Fibroblast of villous mesenchyme (primary cell): ENCODE measurements at regions not wholly inside any gene's neighbourhood (a gene's known extent, or its start where the extent isn't known, plus 50 kb on each side); places are given as distances from the start of the nearest gene placed in this dataset.

Experiments used
- DNase-seq: peaks from one replicate; pipeline ENCODE4 v3.0.0-alpha.2; 2010; ENCODE audit warnings: low read depth
- H3K4me3 ChIP-seq: 2 replicates; pipeline ENCODE4 v1.5.1; 2011; ENCODE audit warnings: low read depth, mild to moderate bottlenecking, low read length
- TF ChIP-seq, protein P1 (sequence below): IDR thresholded peaks from 2 replicates; pipeline ENCODE4 v1.5.1; 2012; ENCODE audit warnings: low read depth, mild to moderate bottlenecking, low read length; ENCODE audit not compliant: insufficient read depth

DNA sequence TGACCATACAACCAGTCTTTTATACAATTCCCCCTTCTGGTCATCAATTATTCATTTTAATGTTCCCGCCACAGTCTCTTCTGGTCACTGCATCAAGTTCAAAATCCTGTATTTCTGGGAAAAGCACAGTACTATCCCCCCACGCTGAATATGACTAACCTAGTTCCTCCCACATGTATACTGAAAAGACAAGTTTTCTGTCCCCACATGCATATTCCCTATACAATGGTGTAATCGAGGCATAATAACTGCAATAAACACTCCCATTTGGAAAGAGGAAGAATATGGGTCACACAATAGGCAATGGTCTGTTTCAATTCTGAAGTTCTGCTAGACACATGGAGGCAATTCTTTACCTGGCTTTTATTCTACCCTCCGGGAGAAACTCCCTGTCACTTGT, 344.9 kb downstream of the EFNA5 start:
- TF ChIP-seq, protein P1, sequence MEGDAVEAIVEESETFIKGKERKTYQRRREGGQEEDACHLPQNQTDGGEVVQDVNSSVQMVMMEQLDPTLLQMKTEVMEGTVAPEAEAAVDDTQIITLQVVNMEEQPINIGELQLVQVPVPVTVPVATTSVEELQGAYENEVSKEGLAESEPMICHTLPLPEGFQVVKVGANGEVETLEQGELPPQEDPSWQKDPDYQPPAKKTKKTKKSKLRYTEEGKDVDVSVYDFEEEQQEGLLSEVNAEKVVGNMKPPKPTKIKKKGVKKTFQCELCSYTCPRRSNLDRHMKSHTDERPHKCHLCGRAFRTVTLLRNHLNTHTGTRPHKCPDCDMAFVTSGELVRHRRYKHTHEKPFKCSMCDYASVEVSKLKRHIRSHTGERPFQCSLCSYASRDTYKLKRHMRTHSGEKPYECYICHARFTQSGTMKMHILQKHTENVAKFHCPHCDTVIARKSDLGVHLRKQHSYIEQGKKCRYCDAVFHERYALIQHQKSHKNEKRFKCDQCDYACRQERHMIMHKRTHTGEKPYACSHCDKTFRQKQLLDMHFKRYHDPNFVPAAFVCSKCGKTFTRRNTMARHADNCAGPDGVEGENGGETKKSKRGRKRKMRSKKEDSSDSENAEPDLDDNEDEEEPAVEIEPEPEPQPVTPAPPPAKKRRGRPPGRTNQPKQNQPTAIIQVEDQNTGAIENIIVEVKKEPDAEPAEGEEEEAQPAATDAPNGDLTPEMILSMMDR = no peak
- H3K4me3 ChIP-seq = no peak overlapping the region
- DNase-seq = no peak

DNA sequence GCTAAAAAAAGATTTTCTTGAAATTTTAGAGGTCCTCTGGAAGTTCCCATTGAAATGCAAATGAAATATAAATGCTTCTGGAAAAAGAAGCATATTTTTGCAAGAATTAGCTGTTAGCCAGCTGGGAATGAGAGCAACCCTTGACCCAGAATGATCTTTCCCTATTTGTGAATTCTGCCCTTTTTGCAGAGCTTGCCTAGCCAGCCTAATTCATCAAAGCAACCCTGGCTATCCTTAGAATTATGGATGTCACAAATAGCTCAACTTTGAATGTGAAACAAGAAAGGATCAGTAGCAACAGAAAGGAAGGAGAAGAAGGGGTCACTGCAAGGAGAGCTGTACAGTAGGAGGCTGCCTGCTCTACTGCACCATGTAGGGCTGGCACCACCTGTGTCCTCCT, 345.9 kb downstream of the EFNA5 start:
- TF ChIP-seq, protein P1 = no peak
- no peak for DNase-seq
- H3K4me3 ChIP-seq = no peak overlapping the region

DNA sequence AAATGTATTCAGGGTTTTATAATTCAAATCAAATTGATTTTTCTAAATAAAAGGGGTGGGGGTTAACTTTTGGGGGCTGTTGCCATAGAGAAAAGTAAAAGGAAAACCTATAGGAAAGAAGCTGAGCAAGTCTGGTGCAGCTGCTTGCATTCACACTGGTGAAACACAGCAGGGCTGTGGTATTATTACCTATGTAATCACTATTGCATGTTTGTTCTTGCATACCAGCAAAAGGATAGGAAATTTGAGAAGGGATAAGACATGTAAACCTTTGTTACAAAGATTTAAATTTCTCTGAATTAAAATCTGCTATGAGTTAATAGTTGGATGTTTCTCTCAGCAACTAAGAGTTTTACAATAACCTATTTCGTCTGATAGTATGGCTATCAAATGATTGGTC, 346.7 kb downstream of the EFNA5 start:
- DNase-seq = no peak
- TF ChIP-seq, protein P1 = no peak
- H3K4me3 ChIP-seq = no peak overlapping the region

DNA sequence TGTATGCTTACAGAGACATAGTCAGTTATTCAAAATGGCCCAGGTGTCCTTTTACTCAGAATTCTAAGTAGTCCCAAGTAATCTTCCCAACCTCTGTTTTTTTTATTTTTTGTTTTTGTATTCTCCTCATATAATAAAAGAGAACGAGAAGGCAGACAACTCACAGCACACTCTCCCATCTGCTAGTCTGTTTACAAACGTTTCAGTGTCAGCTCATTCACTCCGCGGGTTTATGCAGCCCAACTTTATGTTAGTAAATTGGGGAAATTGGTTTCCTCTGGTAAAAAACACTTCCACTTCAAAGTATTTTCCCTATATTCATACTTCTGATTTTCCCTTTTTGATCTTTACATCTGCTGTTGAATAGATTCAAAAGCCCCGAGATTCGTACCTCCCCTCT, 347.2 kb downstream of the EFNA5 start:
- H3K4me3 ChIP-seq = no peak overlapping the region
- no peak for DNase-seq
- TF ChIP-seq, protein P1 = no peak

DNA sequence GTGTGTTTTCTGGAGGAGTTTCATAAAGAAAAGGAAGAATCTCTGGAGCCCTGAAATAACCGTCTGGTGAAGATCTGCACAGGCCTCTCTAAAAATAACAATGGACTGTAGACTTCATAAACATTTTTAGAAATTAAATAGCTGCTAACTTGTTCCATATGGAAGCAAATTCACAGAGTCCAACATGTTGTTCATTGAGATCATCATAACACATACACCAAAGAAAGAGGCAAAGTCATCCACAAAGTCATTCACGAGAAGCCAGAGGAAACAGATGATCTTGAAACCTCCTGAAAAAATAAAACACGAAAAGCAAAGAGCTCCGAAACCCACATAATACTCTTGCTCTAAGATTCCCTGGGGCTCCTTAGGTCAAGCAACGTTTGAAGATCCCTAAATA, 347.8 kb downstream of the EFNA5 start:
- no peak for DNase-seq
- no peak overlapping the region for H3K4me3 ChIP-seq
- TF ChIP-seq, protein P1 = no peak

DNA sequence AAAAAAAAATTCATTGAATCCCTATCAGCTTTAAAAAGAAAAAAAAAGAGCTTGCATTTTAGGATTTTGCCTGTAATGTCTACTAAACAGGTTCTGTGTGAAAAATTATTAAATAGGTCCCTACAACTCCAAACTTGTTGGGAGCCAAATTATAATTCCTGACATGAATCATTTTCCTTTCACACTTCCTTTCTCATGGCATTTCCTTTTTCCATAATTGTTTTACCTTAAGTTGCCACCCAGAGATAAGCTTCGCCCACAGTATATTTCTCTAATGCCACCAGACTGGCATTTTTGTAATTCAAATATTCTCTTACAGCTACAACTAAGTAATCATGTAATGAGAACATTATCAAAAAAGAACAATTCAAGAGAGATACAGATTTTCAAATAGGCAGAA, 348.8 kb downstream of the EFNA5 start:
- no peak overlapping the region for H3K4me3 ChIP-seq
- DNase-seq = no peak
- TF ChIP-seq, protein P1 = no peak

DNA sequence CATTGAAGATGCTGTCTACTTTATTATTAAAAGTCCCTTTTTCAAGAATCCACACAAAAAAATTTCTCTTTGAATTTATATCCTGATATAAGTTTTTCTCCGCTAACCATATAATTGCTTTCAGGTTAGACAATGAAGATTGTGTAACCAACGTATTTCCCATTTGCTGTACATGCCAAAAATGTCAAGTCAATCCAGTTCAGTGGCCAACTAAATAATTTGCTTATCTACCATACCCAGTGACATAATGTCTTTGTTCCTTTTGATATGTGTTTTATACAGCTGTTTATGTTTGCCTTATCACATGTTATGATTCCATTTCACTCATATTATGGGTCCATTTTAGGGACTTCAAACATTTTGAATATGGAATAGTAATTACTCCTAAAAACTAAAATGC, 349.9 kb downstream of the EFNA5 start:
- TF ChIP-seq, protein P1 = no peak

More for the DNA sequence above, 349.9 kb downstream of the EFNA5 start:
- H3K4me3 ChIP-seq = no peak overlapping the region
- DNase-seq = no peak
